AG08396 (cell line): ENCODE measurements at regions not wholly inside any gene's neighbourhood (a gene's known extent, or its start where the extent isn't known, plus 50 kb on each side); places are given as distances from the start of the nearest gene placed in this dataset.
"Not testable (repeated sequence)": the region's sequence is repeated elsewhere in the genome, so short reads cannot be mapped to it uniquely, and the experiment has no call there.

ENCODE experiments used
- DNase-seq: peaks from one replicate; pipeline ENCODE4 v3.0.0; 2012; ENCODE audit warnings: low spot score, mixed read lengths

- peak; percentile 56 for DNase-seq
These were observed 51.0 kb upstream of the LIFR start for GRCh38 chr5:38607396-38607795.

GRCh38 chr5:38607930-38608564, 51.6 kb upstream of the LIFR start:
- no peak for DNase-seq

GRCh38 chr5:38608874-38609273, 52.4 kb upstream of the LIFR start:
- no peak for DNase-seq

GRCh38 chr5:38612851-38613250, 56.4 kb upstream of the LIFR start:
- no peak for DNase-seq

- DNase-seq = no peak
These were observed 57.0 kb upstream of the LIFR start for GRCh38 chr5:38613490-38613889.

- DNase-seq = no peak
These were observed 57.8 kb upstream of the LIFR start for GRCh38 chr5:38613992-38614836.

- no peak for DNase-seq
These were observed 58.6 kb upstream of the LIFR start for GRCh38 chr5:38615042-38615441.

GRCh38 chr5:38615981-38616451, 59.6 kb upstream of the LIFR start:
- no peak for DNase-seq

GRCh38 chr5:38618154-38618553, 61.7 kb upstream of the LIFR start:
- DNase-seq = no peak

GRCh38 chr5:38621331-38621730, 64.9 kb upstream of the LIFR start:
- DNase-seq = no peak

- DNase-seq = no peak
These were observed 65.5 kb upstream of the LIFR start for GRCh38 chr5:38621840-38622437.

- DNase-seq = no peak
These were observed 66.3 kb upstream of the LIFR start for GRCh38 chr5:38622723-38623129.

- not testable (repeated sequence) for DNase-seq
These were observed 68.1 kb upstream of the LIFR start for GRCh38 chr5:38624541-38624940.

- not testable (repeated sequence) for DNase-seq
These were observed 74.9 kb upstream of the LIFR start for GRCh38 chr5:38631376-38631775.

GRCh38 chr5:38634568-38635369, 78.3 kb upstream of the LIFR start:
- DNase-seq = no peak

- no peak for DNase-seq
These were observed 80.2 kb upstream of the LIFR start for GRCh38 chr5:38636626-38637025.

GRCh38 chr5:38638656-38639055, 82.2 kb upstream of the LIFR start:
- no peak for DNase-seq

GRCh38 chr5:38639377-38640358, 83.2 kb upstream of the LIFR start:
- DNase-seq = no peak

GRCh38 chr5:38641003-38641402, 84.6 kb upstream of the LIFR start:
- DNase-seq = no peak

GRCh38 chr5:38642189-38642911, 85.9 kb upstream of the LIFR start:
- DNase-seq = no peak
